ENCODE measurements at regions not wholly inside any gene's neighbourhood (a gene's known extent, or its start where the extent isn't known, plus 50 kb on each side); places are given as distances from the start of the nearest gene placed in this dataset.

- intact Hi-C loops (cut with micrococcal nuclease) = no loop called here
Measured at GRCh38 chr6:102340311-102340710, 946.8 kb downstream of the GRIK2 start.

GRCh38 chr6:102333736-102334135 is 940.2 kb downstream of the GRIK2 start:
- intact Hi-C loops (cut with micrococcal nuclease) = no loop called here

- intact Hi-C loops (cut with micrococcal nuclease) = no loop called here
Measured at GRCh38 chr6:102327697-102328225, 934.3 kb downstream of the GRIK2 start.

GRCh38 chr6:102313699-102314098 is 920.2 kb downstream of the GRIK2 start:
- intact Hi-C loops (cut with micrococcal nuclease) = no loop called here

- intact Hi-C loops (cut with micrococcal nuclease) = no loop called here
Measured at GRCh38 chr6:102309700-102310099, 916.2 kb downstream of the GRIK2 start.

- intact Hi-C loops (cut with micrococcal nuclease) = no loop called here
Measured at GRCh38 chr6:102300350-102300749, 906.8 kb downstream of the GRIK2 start.

- intact Hi-C loops (cut with micrococcal nuclease) = no loop called here
Measured at GRCh38 chr6:102298051-102298450, 904.5 kb downstream of the GRIK2 start.
